HL-60 (cell line): ENCODE measurements at regions not wholly inside any gene's neighbourhood (a gene's known extent, or its start where the extent isn't known, plus 50 kb on each side); places are given as distances from the start of the nearest gene placed in this dataset.

Experiments used
- DNase-seq, 2 experiments: peaks; one replicate each; pipeline ENCODE4 v3.0.0-alpha.2; 2010 to 2020; ENCODE audit warnings: low read depth in 1 of 2, low spot score in 1 of 2
- H3K27ac ChIP-seq: fragments of 250-450 bp; sonication (Bioruptor Pico); replicated peaks from 2 replicates; pipeline ENCODE4 v1.5.1; 2020; ENCODE audit warnings: mild to moderate bottlenecking, moderate library complexity
- H3K27me3 ChIP-seq: fragments of 250-450 bp; sonication (Bioruptor Pico); 2 replicates; pipeline ENCODE4 v1.5.1; 2021; ENCODE audit warnings: mild to moderate bottlenecking, moderate library complexity; ENCODE audit not compliant: insufficient read depth, poor library complexity, severe bottlenecking
- H3K4me3 ChIP-seq: replicated peaks from 2 replicates; pipeline ENCODE4 v1.5.1; 2011; ENCODE audit warnings: mild to moderate bottlenecking, control low read depth, low read length; ENCODE audit not compliant: insufficient read depth
- CTCF ChIP-seq: IDR thresholded peaks from one replicate; pipeline ENCODE4 v1.5.1; 2011; ENCODE audit warnings: low read length, control low read depth, inconsistent platforms; ENCODE audit not compliant: insufficient read depth
- GABPA ChIP-seq: IDR thresholded peaks from 2 replicates; pipeline ENCODE4 v1.6.1; 2012; ENCODE audit warnings: low read depth
- POLR2AphosphoS5 ChIP-seq: IDR thresholded peaks from 2 replicates; pipeline ENCODE4 v1.6.1; 2012; ENCODE audit warnings: low read depth
- SPI1 ChIP-seq: IDR thresholded peaks from 2 replicates; pipeline ENCODE4 v1.6.1; 2012; ENCODE audit warnings: low read depth, mild to moderate bottlenecking, borderline replicate concordance
- TF ChIP-seq, protein P1 (sequence below): IDR thresholded peaks from 2 replicates; pipeline ENCODE4 v1.6.1; 2012; ENCODE audit warnings: low read depth; ENCODE audit not compliant: insufficient replicate concordance

DNA sequence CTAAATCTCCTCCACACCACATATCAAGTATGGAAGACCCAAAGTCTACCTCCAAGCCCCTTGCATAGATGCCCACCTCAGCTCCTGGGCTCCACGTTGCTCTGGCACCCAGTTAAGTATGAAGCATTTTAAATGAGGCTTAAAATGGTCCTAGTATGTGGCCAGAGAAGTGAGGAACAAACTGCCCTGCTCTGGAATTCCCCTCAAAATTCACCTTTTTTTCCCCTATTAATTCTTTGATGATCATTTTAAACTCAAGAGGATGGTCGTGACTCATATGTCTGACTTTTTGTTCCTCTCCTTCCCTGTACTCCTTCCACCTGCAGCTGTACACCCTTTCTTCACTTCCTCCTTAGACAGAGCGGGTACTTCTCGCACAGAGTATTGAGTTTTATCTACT is 234.5 kb upstream of the MYOCD start:
- H3K27ac ChIP-seq, result no peak overlapping the region
- TF ChIP-seq POLR2AphosphoS5 (no peak), CTCF (no peak), GABPA (no peak), SPI1 (no peak)
- TF ChIP-seq, protein P1, sequence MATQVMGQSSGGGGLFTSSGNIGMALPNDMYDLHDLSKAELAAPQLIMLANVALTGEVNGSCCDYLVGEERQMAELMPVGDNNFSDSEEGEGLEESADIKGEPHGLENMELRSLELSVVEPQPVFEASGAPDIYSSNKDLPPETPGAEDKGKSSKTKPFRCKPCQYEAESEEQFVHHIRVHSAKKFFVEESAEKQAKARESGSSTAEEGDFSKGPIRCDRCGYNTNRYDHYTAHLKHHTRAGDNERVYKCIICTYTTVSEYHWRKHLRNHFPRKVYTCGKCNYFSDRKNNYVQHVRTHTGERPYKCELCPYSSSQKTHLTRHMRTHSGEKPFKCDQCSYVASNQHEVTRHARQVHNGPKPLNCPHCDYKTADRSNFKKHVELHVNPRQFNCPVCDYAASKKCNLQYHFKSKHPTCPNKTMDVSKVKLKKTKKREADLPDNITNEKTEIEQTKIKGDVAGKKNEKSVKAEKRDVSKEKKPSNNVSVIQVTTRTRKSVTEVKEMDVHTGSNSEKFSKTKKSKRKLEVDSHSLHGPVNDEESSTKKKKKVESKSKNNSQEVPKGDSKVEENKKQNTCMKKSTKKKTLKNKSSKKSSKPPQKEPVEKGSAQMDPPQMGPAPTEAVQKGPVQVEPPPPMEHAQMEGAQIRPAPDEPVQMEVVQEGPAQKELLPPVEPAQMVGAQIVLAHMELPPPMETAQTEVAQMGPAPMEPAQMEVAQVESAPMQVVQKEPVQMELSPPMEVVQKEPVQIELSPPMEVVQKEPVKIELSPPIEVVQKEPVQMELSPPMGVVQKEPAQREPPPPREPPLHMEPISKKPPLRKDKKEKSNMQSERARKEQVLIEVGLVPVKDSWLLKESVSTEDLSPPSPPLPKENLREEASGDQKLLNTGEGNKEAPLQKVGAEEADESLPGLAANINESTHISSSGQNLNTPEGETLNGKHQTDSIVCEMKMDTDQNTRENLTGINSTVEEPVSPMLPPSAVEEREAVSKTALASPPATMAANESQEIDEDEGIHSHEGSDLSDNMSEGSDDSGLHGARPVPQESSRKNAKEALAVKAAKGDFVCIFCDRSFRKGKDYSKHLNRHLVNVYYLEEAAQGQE, result no peak
- no peak overlapping the region for H3K4me3 ChIP-seq
- no peaks in the 10 kb centered on the region for H3K27me3 ChIP-seq
- no peak for DNase-seq

DNA sequence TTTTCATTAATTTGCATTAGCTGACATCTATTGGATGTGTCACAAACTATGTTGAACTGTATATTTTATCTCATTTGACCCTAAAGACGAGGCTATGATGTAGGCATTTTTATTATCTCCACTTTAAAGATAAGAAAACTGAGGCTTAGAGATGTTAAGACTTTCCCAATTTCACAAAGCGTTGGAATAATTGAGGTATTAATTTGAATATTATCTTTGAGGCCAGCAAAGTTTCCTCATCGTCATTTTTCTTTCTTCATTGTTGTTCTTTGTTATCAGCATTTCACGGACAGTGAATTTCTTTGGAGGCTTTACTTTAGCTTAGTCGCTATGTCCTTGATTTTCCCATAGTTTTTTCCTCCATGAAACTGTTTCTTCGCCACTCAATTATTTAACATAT is 227.5 kb upstream of the MYOCD start:
- H3K4me3 ChIP-seq, result no peak overlapping the region
- H3K27ac ChIP-seq, result no peak overlapping the region
- no peak for DNase-seq
- TF ChIP-seq POLR2AphosphoS5 (no peak), CTCF (no peak), GABPA (no peak), SPI1 (no peak)
- TF ChIP-seq, protein P1, result no peak
- H3K27me3 ChIP-seq, result no peaks in the 10 kb centered on the region

DNA sequence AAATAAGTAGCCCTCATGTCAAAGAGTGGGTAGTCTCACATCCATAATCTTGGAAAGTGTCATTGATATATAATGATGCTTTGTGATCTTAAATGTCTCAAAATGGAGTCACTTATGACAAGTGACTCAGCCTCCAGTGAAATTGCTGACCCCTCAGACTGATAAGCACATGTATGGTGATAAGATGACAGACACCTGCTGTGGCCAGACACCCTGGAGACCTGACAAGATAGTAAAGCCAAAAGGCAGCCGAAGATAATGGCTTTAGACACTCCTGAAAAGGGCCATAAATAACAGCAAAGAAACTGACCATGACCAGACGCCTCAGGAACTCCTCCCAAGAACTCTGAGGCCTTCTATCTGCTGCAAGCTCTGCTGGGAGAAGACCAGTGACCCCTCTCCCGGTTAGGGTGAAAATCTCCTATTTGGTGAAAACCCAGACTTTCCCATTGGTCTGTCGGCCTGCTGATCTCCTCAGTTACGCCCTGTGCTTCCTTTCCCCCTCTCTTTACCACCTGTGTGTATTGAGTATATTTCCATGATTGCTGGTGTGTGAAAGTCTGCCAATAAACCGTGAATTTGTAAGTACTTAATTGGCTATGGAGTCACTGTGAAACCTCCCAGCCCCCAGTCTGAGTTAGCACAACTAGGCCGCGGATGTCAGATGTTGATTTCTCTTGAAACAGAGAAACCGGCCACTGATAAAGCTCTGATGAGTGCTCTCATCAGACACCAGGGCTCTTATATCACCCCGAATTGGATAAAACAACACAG is 226.7 kb upstream of the MYOCD start:
- no peak for TF ChIP-seq GABPA
- DNase-seq, result no peak
- Histone ChIP-seq H3K4me3 (no peak overlapping the region), H3K27ac (no peak overlapping the region), H3K27me3 (no peaks in the 10 kb centered on the region)

GRCh38 chr17:12445331-12445730 is 220.4 kb upstream of the MYOCD start:
- H3K4me3 ChIP-seq, result no peak overlapping the region
- H3K27me3 ChIP-seq, result no peaks in the 10 kb centered on the region
- TF ChIP-seq SPI1 (no peak), GABPA (no peak), POLR2AphosphoS5 (no peak), CTCF (no peak)
- TF ChIP-seq, protein P1, result no peak
- no peak for DNase-seq
- no peak overlapping the region for H3K27ac ChIP-seq
